ENCODE measurements at regions not wholly inside any gene's neighbourhood (a gene's known extent, or its start where the extent isn't known, plus 50 kb on each side); places are given as distances from the start of the nearest gene placed in this dataset.

DNA sequence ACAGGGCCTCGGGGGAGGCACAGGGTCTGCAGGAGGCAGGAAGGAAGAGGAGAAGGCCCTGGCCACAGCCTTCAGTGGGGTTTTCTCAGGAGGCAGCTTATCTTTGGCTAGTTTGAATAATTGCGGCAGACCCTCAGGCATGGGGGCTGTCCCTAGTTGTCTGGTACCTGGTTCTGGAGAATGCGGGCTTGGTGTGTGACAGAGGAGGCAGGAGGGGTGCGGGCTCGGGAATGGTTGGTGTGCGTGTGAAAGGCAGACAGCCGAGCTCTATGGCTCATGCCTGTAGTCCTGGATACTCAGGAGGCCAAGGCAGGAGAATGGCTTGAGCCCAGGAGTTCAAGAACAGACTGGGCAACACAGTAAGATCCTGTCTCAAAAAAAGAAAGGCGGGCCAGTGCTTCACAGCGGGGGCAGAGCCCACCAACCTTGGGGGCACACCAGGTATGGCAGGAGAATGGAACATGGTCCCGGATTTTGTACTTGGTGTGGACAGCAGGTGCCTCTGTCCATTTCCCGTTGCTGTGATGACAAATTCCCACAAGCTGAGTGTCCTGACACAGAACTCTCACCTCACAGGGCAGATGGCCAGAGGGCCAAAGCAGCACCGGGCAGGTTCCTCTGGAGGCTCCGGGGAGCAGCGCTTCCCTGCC is 640.6 kb downstream of the TBC1D22A start (continued):
- TF ChIP-seq, protein P1, sequence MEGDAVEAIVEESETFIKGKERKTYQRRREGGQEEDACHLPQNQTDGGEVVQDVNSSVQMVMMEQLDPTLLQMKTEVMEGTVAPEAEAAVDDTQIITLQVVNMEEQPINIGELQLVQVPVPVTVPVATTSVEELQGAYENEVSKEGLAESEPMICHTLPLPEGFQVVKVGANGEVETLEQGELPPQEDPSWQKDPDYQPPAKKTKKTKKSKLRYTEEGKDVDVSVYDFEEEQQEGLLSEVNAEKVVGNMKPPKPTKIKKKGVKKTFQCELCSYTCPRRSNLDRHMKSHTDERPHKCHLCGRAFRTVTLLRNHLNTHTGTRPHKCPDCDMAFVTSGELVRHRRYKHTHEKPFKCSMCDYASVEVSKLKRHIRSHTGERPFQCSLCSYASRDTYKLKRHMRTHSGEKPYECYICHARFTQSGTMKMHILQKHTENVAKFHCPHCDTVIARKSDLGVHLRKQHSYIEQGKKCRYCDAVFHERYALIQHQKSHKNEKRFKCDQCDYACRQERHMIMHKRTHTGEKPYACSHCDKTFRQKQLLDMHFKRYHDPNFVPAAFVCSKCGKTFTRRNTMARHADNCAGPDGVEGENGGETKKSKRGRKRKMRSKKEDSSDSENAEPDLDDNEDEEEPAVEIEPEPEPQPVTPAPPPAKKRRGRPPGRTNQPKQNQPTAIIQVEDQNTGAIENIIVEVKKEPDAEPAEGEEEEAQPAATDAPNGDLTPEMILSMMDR (conservative IDR thresholded peaks at IDR 0.05; ENCODE audit: low read depth in 2 of 2) = no peak

DNA sequence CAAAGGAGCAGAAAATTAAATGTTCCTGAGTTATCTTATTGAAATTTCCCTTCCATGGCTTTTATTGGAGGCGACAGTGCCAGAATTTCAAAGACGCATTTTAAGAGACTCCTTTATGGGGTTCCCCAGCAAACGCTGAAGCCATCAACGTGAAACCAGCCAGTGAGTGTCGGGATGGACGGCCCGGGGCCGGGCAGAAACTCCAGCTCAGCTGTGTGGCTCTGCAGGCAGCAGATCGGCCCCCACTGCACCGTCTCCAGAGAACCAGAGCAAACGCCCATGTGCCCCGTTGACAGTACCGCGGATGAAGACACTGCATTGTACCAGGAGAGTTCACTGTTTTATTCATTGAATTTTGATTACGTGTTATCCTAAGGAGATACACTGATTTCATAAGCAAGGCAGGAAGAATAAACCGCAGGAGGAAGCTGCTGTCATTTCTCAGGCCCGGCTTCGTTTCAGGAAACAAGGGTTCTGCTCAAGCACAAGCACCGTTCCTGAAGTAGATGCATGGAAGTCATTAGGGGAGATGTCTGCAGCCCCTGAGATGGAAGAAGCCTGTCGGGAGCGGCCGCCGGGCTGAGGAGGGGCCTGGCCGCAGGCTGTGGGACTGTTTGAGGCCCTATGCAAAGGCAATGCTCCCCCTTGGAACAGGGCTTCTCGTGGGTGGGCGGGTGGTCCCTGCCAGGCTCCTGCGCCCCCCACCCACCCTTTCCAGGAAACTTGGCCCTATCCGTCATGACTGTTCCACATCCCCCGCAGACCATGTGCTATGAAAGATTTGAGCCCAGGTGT is 639.7 kb downstream of the TBC1D22A start:
- H3F3A ChIP-seq (replicated peaks; ENCODE audit: low read depth) = no peaks in the 10 kb centered on the region
- no peaks in the 10 kb centered on the region for H4K20me1 ChIP-seq (replicated peaks; ENCODE audit: insufficient read depth)
- H3K4me3 ChIP-seq = no peak overlapping the region
- H3K27me3 ChIP-seq (ENCODE audit: insufficient read depth) = no peaks in the 10 kb centered on the region
- H3K27me3 Mint-ChIP-seq (ENCODE audit: insufficient read depth, low read depth, poor library complexity) = peaks cover 7% of the 10 kb centered on the region
- peaks cover 69% of the 10 kb centered on the region for H3K9me3 Mint-ChIP-seq
- no peak overlapping the region for H3K4me3 Mint-ChIP-seq
- H2AFZ ChIP-seq = no peak overlapping the region
- DNase-seq (ENCODE audit: low spot score) = no peak
- no peak for ATAC-seq
- H3K27ac ChIP-seq (ENCODE audit: low read depth) = no peak overlapping the region
- no peaks in the 10 kb centered on the region for H3K36me3 ChIP-seq (ENCODE audit: insufficient read depth)
- no peaks in the 10 kb centered on the region for H3K9me2 ChIP-seq (ENCODE audit: insufficient read depth)
- H3K4me1 Mint-ChIP-seq = no peaks in the 10 kb centered on the region
- H3K79me2 ChIP-seq (replicated peaks; ENCODE audit: insufficient read depth) = no peaks in the 10 kb centered on the region
- H3K4me2 ChIP-seq = no peak overlapping the region
- no peaks in the 10 kb centered on the region for H3K4me1 ChIP-seq (ENCODE audit: insufficient read depth)
- H3K36me3 Mint-ChIP-seq (ENCODE audit: low read depth) = peaks cover 50% of the 10 kb centered on the region
- H3K27ac Mint-ChIP-seq = no peak overlapping the region
- TF ChIP-seq JUNB (IDR thresholded peaks at IDR 0.05; ENCODE audit: unreplicated experiment) (no peak), EZH2phosphoT487 (IDR thresholded peaks at IDR 0.05; ENCODE audit: unreplicated experiment) (no peak), EZH2 (IDR thresholded peaks at IDR 0.05; ENCODE audit: low read depth, unreplicated experiment) (no peak), ZNF331 (CRISPR knock-in tag; IDR thresholded peaks at IDR 0.05; ENCODE audit: low read depth) (no peak), STAT1 (IDR thresholded peaks at IDR 0.05; ENCODE audit: unreplicated experiment) (no peak)
- TF ChIP-seq, protein P2, sequence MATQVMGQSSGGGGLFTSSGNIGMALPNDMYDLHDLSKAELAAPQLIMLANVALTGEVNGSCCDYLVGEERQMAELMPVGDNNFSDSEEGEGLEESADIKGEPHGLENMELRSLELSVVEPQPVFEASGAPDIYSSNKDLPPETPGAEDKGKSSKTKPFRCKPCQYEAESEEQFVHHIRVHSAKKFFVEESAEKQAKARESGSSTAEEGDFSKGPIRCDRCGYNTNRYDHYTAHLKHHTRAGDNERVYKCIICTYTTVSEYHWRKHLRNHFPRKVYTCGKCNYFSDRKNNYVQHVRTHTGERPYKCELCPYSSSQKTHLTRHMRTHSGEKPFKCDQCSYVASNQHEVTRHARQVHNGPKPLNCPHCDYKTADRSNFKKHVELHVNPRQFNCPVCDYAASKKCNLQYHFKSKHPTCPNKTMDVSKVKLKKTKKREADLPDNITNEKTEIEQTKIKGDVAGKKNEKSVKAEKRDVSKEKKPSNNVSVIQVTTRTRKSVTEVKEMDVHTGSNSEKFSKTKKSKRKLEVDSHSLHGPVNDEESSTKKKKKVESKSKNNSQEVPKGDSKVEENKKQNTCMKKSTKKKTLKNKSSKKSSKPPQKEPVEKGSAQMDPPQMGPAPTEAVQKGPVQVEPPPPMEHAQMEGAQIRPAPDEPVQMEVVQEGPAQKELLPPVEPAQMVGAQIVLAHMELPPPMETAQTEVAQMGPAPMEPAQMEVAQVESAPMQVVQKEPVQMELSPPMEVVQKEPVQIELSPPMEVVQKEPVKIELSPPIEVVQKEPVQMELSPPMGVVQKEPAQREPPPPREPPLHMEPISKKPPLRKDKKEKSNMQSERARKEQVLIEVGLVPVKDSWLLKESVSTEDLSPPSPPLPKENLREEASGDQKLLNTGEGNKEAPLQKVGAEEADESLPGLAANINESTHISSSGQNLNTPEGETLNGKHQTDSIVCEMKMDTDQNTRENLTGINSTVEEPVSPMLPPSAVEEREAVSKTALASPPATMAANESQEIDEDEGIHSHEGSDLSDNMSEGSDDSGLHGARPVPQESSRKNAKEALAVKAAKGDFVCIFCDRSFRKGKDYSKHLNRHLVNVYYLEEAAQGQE (IDR thresholded peaks at IDR 0.05; ENCODE audit: unreplicated experiment) = no peak
- TF ChIP-seq, protein P1 (conservative IDR thresholded peaks at IDR 0.05; ENCODE audit: low read depth in 2 of 2) = no peak
- TF ChIP-seq, protein P3, sequence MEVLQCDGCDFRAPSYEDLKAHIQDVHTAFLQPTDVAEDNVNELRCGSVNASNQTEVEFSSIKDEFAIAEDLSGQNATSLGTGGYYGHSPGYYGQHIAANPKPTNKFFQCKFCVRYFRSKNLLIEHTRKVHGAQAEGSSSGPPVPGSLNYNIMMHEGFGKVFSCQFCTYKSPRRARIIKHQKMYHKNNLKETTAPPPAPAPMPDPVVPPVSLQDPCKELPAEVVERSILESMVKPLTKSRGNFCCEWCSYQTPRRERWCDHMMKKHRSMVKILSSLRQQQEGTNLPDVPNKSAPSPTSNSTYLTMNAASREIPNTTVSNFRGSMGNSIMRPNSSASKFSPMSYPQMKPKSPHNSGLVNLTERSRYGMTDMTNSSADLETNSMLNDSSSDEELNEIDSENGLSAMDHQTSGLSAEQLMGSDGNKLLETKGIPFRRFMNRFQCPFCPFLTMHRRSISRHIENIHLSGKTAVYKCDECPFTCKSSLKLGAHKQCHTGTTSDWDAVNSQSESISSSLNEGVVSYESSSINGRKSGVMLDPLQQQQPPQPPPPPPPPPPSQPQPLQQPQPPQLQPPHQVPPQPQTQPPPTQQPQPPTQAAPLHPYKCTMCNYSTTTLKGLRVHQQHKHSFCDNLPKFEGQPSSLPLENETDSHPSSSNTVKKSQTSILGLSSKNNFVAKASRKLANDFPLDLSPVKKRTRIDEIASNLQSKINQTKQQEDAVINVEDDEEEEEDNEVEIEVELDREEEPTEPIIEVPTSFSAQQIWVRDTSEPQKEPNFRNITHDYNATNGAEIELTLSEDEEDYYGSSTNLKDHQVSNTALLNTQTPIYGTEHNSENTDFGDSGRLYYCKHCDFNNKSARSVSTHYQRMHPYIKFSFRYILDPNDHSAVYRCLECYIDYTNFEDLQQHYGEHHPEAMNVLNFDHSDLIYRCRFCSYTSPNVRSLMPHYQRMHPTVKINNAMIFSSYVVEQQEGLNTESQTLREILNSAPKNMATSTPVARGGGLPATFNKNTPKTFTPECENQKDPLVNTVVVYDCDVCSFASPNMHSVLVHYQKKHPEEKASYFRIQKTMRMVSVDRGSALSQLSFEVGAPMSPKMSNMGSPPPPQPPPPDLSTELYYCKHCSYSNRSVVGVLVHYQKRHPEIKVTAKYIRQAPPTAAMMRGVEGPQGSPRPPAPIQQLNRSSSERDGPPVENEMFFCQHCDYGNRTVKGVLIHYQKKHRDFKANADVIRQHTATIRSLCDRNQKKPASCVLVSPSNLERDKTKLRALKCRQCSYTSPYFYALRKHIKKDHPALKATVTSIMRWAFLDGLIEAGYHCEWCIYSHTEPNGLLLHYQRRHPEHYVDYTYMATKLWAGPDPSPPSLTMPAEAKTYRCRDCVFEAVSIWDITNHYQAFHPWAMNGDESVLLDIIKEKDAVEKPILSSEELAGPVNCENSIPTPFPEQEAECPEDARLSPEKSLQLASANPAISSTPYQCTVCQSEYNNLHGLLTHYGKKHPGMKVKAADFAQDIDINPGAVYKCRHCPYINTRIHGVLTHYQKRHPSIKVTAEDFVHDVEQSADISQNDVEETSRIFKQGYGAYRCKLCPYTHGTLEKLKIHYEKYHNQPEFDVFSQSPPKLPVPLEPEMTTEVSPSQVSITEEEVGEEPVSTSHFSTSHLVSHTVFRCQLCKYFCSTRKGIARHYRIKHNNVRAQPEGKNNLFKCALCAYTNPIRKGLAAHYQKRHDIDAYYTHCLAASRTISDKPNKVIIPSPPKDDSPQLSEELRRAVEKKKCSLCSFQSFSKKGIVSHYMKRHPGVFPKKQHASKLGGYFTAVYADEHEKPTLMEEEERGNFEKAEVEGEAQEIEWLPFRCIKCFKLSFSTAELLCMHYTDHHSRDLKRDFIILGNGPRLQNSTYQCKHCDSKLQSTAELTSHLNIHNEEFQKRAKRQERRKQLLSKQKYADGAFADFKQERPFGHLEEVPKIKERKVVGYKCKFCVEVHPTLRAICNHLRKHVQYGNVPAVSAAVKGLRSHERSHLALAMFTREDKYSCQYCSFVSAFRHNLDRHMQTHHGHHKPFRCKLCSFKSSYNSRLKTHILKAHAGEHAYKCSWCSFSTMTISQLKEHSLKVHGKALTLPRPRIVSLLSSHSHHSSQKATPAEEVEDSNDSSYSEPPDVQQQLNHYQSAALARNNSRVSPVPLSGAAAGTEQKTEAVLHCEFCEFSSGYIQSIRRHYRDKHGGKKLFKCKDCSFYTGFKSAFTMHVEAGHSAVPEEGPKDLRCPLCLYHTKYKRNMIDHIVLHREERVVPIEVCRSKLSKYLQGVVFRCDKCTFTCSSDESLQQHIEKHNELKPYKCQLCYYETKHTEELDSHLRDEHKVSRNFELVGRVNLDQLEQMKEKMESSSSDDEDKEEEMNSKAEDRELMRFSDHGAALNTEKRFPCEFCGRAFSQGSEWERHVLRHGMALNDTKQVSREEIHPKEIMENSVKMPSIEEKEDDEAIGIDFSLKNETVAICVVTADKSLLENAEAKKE (CRISPR knock-in tag; IDR thresholded peaks at IDR 0.05) = no peak

Measured in GM23338 (cell line).